GM18507 (cell line): ENCODE measurements at regions not wholly inside any gene's neighbourhood (a gene's known extent, or its start where the extent isn't known, plus 50 kb on each side); places are given as distances from the start of the nearest gene placed in this dataset.

Experiments used
- DNase-seq: peaks from one replicate; pipeline ENCODE4 v3.0.0; 2011; ENCODE audit warnings: low read depth; ENCODE audit not compliant: insufficient read length; ENCODE audit errors: extremely low spot score
- FAIRE-seq: peaks from 2 replicates; lab custom pipeline; 2011; peaks lifted over from hg19 to GRCh38; lab: Jason Lieb, UNC

GRCh38 chr11:70517203-70517602 lies 118.9 kb downstream of the CTTN start:
- DNase-seq (no peak), FAIRE-seq (no peak)

- DNase-seq: no peak
Measured at GRCh38 chr11:70517988-70518907, 119.9 kb downstream of the CTTN start.

GRCh38 chr11:70519117-70519516 lies 120.8 kb downstream of the CTTN start:
- DNase-seq (no peak), FAIRE-seq (no peak)

More at GRCh38 chr11:70517988-70518907, 119.9 kb downstream of the CTTN start:
- no peak for FAIRE-seq

DNA sequence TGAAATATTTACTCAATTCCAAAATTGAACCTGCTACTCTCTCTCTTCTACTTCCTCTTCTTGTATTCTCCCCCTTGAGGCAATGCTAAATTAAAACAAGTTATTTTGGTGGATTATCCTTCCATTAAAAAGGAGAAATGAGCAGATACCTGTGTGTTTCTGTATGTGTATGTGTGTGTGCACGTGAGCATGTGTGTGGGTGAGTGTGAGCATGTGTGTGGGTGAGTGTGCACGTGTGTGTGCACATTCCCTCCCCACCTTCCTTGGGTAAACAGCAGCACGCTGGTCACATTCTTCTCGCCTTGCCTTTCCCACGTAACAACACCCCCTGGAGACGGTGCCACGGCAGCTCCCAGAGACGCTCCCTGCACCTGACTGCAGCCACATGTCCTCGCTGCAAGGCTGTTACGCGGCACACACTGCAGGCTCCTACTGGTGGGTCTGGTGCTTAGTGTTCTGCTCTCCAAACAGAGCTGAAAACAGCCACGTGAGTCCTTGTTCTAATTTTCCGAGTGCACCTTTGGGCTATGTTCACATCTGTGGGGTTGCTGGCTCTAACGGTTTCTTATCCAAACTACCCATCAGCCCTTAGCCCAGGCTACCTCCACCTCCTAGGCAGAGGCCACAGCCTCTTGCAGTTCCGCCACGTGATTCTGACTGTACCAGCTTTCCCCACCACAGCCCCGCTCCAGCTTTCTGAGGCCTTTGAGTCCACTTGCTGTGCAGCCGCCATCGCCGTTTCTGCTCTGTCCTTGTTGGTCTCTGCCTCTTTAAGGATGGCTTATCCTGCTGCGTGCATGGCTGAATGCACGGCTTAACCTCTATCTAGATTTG lies 123.4 kb downstream of the CTTN start:
- no peak for DNase-seq
- no peak for FAIRE-seq

- FAIRE-seq (no peak), DNase-seq (no peak)
Measured at GRCh38 chr11:70522309-70522592, 123.9 kb downstream of the CTTN start.

DNA sequence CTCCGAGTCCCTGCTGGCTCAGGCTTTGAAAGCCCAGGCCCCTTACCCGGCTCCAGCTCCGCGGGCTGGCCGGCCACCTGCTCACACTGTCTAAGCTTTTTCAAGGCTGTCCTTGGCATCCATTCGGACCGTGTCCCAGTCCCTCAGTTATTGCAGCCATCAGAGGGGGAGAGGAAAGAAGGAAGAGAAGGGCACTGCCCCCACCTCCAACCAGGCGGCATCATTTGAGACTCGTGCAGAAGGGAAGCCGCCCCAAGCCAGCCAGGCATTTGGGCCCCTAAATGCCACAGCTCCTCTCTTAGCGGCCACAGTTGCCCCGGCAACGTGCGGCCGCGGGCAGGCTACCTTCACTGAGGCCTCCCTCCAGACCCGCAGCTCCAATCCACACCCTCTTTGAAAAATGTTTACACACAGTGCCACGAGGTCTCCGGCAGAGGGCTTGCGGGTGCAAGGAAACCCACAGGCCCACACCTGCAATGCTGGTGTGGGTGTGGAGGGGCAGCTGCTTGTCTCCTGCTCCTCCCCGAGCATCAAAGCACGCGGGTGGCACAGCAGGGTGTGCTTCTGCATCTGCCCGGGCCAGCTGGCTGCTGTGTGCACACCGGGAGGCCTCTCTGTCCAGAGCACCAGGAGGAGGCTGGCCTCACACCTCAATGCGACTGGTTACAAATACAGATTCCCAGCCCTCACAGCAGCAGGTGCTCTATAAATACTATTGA lies 124.4 kb downstream of the CTTN start:
- no peak for DNase-seq
- FAIRE-seq: no peak

GRCh38 chr11:70523384-70524095 lies 125.2 kb downstream of the CTTN start:
- FAIRE-seq (no peak), DNase-seq (no peak)

DNA sequence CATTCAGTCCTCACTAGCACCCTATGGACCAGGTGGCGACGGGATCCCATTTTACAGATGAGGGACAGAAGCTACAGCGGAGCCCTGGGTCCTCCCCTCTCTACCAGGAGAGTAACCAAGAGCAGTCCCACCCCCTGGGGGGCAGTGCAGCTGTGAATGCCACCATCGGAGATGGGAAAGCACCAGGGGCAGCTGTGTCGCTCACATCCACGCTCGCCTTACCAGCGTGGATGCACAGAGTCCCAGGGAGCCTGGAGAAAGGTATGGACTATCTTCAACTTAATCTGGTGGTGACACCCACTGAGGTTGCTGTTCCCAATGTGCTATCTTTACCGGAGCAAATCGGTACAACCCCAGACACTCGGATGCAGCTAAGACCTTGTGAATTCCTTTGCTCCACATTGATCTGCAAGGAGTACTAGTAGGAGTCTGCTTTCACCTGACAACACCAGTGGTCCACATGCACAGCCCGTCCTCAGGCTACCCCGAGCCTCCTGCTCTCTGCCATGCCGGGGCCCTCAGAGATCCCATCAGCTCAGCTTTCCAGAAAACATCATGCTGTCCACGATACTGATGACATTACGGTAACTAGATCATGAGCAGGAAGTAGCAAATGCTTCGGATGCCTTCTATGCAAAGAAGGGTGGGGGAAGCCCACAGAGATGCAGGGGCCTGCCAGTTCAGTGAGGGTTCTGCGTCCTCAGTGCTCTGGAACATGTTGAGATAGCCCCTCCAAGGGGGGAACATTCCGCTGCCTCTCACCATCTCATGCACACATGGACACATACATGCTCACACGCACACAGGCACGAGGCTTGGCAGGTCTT lies 126.0 kb downstream of the CTTN start:
- FAIRE-seq: no peak
- no peak for DNase-seq

DNA sequence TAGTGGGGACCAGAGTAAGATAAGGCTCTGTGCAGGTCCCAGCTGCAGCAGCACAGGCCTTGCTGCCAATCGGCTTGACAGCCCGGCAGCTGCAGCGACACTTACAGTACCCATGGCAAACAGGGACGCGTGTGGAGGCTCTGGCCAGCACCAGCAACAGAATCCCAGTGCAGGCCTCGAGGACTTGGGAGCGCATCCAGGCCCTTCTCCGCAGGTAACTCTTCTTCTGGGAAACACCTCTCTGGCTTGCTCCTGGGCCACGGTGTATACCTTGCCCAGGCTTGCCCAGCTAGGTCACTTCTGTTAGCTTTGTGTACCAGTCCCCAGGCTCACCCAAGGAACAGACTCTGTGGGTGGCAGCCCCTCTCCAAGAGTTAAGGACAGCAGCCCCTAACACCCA lies 126.7 kb downstream of the CTTN start:
- FAIRE-seq (no peak), DNase-seq (no peak)

DNA sequence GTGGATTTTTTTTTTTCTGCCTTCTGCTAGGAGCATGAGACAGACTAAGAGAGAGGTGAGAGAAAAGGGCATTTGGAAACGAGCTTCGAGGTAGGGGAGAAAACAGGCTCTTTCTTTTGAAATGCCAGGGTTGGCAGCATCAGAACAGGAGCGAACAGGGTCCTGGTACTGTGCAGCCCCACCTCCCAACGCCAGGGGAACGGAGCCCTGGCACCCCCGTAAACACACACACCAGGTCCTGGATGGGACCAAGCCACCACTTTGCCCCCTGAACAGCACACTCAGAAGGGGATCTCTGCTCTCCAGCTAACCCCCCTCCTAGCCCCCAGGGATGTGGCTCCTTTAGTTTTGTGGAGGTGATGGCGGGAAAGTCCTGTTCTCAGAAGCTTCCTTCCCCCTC lies 127.1 kb downstream of the CTTN start:
- DNase-seq (no peak), FAIRE-seq (no peak)

- FAIRE-seq (no peak), DNase-seq (no peak)
Measured at GRCh38 chr11:70526116-70527045, 128.1 kb downstream of the CTTN start.

DNA sequence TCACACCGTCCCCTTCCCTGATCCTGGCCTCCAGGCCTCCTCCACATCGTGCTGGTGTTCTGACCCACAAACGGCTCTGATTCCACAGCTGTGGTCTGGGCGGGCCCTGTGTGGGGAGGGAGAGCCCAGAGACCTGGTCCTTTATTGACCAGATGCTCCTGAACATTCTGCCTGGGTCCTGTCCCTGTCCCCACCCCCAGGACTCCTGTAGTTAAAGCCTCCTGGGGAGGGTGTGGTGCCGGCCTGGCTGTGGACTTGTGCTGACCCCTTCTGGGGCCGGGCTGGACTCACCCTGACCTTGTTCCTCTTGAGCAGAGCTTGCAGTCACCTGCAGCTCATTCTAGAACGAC lies 128.7 kb downstream of the CTTN start:
- FAIRE-seq (no peak), DNase-seq (no peak)

DNA sequence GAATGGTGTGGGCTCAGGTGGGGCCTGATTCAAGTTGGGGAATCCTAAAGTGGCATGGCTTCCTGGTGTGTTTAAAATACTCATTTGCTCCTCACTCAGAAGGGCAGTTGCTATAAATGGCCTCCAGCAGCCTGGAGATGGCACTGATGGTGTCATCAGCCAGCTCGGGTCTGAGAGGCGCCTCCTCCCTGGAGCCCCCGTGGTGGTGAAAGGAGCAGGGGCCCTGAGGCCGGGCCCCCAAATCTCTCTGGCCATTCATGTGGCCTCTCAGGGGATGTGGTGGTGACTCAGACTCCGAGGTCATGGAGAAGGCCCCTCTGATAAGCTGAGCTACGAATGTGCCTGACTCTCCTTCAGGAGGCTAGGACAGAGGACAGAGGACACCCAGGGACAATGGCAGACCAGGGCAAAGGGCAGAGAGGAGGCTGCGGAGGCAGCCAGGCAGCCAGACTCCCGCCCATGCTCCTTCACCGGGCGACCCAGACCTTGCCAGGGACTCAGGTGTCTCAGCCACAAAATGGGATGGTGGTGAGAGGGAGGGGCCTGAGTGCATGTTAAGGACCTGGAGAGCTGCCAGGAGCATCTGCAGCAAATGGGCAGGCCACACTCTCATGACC lies 129.2 kb downstream of the CTTN start:
- no peak for FAIRE-seq
- no peak for DNase-seq

DNA sequence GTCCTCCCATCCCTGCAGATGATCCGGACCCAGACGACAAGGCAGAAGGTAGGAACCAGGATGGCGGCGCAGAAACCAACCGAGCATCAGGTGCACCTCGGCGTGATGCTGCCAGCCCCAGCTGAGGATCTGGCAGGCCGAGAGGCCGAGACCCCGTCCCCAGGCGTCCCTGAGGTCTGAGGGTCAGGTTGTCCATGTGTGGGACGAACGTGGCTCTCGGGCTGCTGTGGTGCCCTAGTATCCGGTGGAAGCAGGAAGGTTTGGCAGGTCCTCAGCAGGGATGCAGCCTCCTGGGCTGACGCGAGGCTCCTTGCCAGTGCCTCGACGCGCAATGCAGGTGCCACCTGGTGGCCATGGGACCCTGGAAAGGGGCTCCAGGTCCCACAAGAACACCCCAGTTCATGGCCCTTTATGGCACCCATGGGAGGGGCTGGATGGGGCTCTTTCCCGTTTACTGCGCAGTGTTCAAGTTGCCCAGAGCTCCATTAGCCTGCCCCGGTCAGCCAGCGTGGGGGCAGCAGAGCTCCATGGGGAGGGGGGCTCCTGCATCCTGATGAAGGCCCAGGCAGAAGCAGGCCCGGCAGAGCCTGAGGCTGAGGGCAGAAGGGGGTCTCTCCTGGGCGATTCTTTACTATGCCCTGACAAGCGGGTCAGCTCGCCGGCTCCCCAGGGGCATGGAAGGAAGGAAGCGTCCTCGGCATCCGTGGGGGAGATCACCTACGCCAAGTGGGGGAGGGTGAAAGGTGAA lies 129.9 kb downstream of the CTTN start:
- DNase-seq (no peak), FAIRE-seq (no peak)

- no peak for FAIRE-seq
- DNase-seq: no peak
Measured at GRCh38 chr11:70528794-70529580, 130.7 kb downstream of the CTTN start.

GRCh38 chr11:70530010-70530409 lies 131.7 kb downstream of the CTTN start:
- no peak for FAIRE-seq

More at GRCh38 chr11:70530010-70530409, 131.7 kb downstream of the CTTN start:
- no peak for DNase-seq
